22Rv1 (cell line): ENCODE measurements at regions not wholly inside any gene's neighbourhood (a gene's known extent, or its start where the extent isn't known, plus 50 kb on each side); places are given as distances from the start of the nearest gene placed in this dataset.

Source experiments
- CTCF ChIP-seq: fragments of 450-650 bp; IDR thresholded peaks from 2 replicates; pipeline ENCODE4 v1.5.1; 2017; ENCODE audit warnings: mild to moderate bottlenecking
- ZFX ChIP-seq: fragments of 450-650 bp; IDR thresholded peaks from 2 replicates; pipeline ENCODE4 v1.6.1; 2017; ENCODE audit warnings: antibody characterized with exemption, borderline replicate concordance

- TF ChIP-seq CTCF (no peak), ZFX (no peak)
Observed at GRCh38 chr3:95055288-95055687, 992.4 kb downstream of the NSUN3 start.
